HEK293T (cell line): ENCODE measurements at regions not wholly inside any gene's neighbourhood (a gene's known extent, or its start where the extent isn't known, plus 50 kb on each side); places are given as distances from the start of the nearest gene placed in this dataset.

Experiments used
- ARNT ChIP-seq: fragments of 450-650 bp; IDR thresholded peaks from 2 replicates; pipeline ENCODE4 v1.6.1; 2017; ENCODE audit warnings: mild to moderate bottlenecking
- BHLHE40 ChIP-seq: fragments of 450-650 bp; IDR thresholded peaks from 2 replicates; pipeline ENCODE4 v1.6.1; 2016; ENCODE audit warnings: mild to moderate bottlenecking, moderate library complexity, borderline replicate concordance
- CTBP1 ChIP-seq: fragments of 450-650 bp; IDR thresholded peaks from 2 replicates; pipeline ENCODE4 v1.6.1; 2016; ENCODE audit warnings: borderline replicate concordance
- ELF4 ChIP-seq: fragments of 450-650 bp; IDR thresholded peaks from 2 replicates; pipeline ENCODE4 v1.6.1; 2017; ENCODE audit warnings: antibody characterized with exemption
- FOXK2 ChIP-seq: fragments of 450-650 bp; IDR thresholded peaks from 2 replicates; pipeline ENCODE4 v1.6.1; 2016; ENCODE audit warnings: mild to moderate bottlenecking
- FOXM1 ChIP-seq: fragments of 450-650 bp; IDR thresholded peaks from 2 replicates; pipeline ENCODE4 v1.6.1; 2017; ENCODE audit warnings: mild to moderate bottlenecking, borderline replicate concordance
- PKNOX1 ChIP-seq: fragments of 450-650 bp; IDR thresholded peaks from 2 replicates; pipeline ENCODE4 v1.6.1; 2016
- SP1 ChIP-seq: fragments of 450-650 bp; IDR thresholded peaks from 2 replicates; pipeline ENCODE4 v1.6.1; 2017
- SUZ12 ChIP-seq: fragments of 450-650 bp; IDR thresholded peaks from 2 replicates; pipeline ENCODE4 v1.6.1; 2016; ENCODE audit warnings: mild to moderate bottlenecking
- TARDBP ChIP-seq: fragments of 450-650 bp; IDR thresholded peaks from 2 replicates; pipeline ENCODE4 v1.6.1; 2016

GRCh38 chr4:60817609-60818008 lies 382.5 kb upstream of the ADGRL3 start:
- TF ChIP-seq PKNOX1 (no peak), SP1 (no peak), BHLHE40 (no peak), SUZ12 (no peak), FOXK2 (no peak), FOXM1 (no peak), ELF4 (no peak), ARNT (no peak), TARDBP (no peak), CTBP1 (no peak)
